GM13976 (cell line): ENCODE measurements at regions not wholly inside any gene's neighbourhood (a gene's known extent, or its start where the extent isn't known, plus 50 kb on each side); places are given as distances from the start of the nearest gene placed in this dataset.

Experiments used
- DNase-seq: peaks from one replicate; pipeline ENCODE4 v3.0.0; 2012; ENCODE audit warnings: low spot score
- in situ Hi-C: fragments of 300-500 bp; cut with MboI; formaldehyde crosslinking; loops from one replicate; pipeline ENCODE4 v1.12.0; 2022; ENCODE audit warnings: low sequenced_read_pairs, mixed read lengths, inconsistent platforms; ENCODE audit not compliant: unreplicated experiment
- TF ChIP-seq, protein P1 (sequence below): IDR thresholded peaks from 2 replicates; pipeline ENCODE4 v1.5.1; 2012; ENCODE audit warnings: borderline replicate concordance, mild to moderate bottlenecking; ENCODE audit not compliant: insufficient read depth; ENCODE audit errors: extremely low read depth, missing control alignments, control extremely low read depth

DNA sequence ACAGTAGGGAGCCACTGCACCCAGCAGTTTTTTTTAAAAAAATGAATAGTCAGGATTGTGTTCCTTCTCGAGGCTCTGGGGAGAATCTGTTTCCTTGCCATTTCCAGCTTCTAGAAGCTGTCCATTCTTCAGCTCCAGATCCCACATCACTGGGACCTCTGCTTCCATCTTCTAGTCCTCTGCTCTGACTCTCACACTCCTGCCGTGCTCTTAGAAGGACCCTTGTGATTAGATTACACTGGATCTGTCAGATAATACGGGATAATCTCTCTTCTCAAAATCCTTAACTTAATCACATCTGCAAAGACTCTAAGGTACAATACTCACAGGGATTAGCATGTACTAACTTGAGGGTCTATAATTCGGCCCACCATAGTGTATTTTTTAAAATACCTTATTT lies 158.9 kb upstream of the SP4 start:
- in situ Hi-C loops: loop anchor here (25.0 kb wide), 3 partner anchors 243 to 743 kb away; no protein-coding TSS in a partner anchor
- no peak for DNase-seq
- TF ChIP-seq, protein P1, sequence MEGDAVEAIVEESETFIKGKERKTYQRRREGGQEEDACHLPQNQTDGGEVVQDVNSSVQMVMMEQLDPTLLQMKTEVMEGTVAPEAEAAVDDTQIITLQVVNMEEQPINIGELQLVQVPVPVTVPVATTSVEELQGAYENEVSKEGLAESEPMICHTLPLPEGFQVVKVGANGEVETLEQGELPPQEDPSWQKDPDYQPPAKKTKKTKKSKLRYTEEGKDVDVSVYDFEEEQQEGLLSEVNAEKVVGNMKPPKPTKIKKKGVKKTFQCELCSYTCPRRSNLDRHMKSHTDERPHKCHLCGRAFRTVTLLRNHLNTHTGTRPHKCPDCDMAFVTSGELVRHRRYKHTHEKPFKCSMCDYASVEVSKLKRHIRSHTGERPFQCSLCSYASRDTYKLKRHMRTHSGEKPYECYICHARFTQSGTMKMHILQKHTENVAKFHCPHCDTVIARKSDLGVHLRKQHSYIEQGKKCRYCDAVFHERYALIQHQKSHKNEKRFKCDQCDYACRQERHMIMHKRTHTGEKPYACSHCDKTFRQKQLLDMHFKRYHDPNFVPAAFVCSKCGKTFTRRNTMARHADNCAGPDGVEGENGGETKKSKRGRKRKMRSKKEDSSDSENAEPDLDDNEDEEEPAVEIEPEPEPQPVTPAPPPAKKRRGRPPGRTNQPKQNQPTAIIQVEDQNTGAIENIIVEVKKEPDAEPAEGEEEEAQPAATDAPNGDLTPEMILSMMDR: no peak

DNA sequence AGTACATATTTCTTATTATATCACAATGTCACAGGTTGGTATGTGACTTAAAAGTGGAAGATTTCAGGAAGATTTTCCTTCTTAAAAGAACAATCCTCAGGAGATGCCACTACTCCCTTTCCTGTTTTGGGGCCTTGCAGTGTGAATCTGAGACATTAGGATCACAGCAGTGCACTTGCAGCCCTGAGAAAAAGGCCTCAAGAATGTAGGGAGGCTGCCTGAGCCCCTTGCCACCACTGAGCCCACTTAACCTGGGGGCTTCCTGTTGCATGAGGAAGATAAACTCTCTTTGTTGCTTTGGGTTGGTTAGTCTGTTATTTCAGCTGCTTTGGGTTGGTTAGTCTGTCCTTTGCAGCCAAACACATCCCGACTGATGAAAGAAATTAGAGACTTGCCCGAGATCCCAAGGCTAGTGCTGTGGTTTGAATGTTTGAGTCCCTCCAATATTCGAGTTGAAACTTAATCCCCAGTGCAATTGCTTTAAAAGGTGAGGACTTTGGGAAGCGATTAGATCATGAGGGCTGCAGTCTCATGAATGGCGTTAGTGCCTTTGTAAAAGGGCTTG lies 151.3 kb upstream of the SP4 start:
- in situ Hi-C loops: no loop called here
- TF ChIP-seq, protein P1: no peak
- no peak for DNase-seq

DNA sequence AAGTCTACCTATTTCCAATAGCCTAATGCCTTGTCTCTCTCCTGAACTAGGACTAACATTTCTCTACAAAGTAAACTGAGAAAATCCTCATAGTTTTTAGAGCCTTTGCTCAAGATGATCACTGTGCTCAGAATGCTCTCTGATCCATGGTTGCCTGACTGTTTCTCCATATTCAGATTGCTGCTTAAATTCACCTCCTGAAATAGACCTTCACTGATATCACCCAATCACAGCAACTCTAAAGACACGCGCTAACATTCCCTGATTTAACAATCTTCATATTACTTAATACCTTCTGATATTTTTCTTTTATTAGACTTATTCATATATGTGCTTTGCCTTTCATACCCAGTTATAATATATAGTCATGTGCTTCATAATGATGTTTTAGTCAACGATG lies 148.9 kb upstream of the SP4 start:
- TF ChIP-seq, protein P1: no peak
- DNase-seq: no peak
- in situ Hi-C loops: no loop called here

DNA sequence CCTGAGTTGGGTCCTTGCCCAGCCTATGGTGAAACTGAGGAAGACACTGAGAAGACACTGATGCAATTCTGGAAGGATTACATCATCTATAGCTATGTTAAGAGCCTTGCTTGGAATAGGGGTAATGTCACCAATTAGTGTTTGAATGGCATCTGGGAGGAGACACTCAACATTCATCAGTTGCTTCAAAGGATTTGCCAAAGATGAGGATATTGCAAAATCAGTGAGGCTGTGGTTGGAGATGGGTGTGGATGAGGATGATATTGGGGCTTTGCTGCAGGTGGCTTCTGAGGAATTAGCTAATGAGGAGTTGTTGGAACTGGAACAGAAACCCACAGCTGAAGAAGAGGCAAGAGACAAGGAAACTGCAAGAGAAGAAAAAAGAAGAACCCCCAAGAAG lies 146.7 kb upstream of the SP4 start:
- in situ Hi-C loops: no loop called here
- TF ChIP-seq, protein P1: no peak
- DNase-seq: no peak

DNA sequence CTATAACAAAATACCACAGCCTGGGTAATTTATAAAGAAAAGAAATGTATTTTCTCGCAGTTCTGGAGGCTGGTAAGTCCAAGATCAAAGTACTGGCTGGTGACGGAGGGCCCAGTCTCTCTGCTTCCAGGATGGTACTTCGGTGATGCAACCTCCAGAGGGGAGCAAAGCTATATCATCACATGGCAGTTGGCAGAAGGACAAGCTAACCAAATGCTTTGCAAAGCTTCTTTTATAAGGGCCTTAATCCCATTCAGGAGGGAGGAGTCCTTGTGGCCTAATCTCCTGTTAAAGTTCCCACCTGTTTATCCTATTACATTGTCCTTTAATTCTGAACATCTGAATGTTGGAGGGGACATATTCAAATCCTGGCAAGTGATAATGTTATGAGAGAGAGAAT lies 134.1 kb upstream of the SP4 start:
- no peak for DNase-seq
- in situ Hi-C loops: no loop called here
- TF ChIP-seq, protein P1: no peak

DNA sequence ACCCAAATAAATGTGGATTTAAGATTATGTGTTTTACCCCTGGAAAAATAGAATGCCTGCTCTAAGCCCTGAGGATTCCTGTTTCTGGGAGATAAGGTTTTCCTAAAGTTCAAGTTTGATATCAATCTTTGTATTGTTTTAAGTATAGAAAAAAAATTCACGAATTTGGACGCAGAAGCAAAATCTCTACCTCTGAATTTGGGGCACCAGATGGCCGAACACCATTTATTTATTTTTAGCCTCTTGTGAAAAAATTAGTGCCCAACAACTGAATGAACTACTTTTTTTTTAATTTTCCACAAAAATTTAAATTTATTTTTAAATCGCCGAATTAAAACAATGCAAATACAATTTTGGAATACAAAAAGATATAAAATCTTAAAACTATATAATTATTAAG lies 128.1 kb upstream of the SP4 start:
- TF ChIP-seq, protein P1: no peak

More for the DNA sequence above, 128.1 kb upstream of the SP4 start:
- no peak for DNase-seq
- in situ Hi-C loops: no loop called here
